ENCODE measurements at regions not wholly inside any gene's neighbourhood (a gene's known extent, or its start where the extent isn't known, plus 50 kb on each side); places are given as distances from the start of the nearest gene placed in this dataset.

- Mint-ChIP-seq H3K4me1 (ENCODE audit: low read depth, unreplicated experiment) (peaks cover 4% of the 10 kb centered on the region), H3K27me3 (ENCODE audit: unreplicated experiment) (peaks cover 1% of the 10 kb centered on the region), H3K4me3 (ENCODE audit: unreplicated experiment) (no peak overlapping the region), H3K27ac (ENCODE audit: unreplicated experiment) (no peak overlapping the region), H3K9me3 (ENCODE audit: unreplicated experiment) (no peaks in the 10 kb centered on the region), H3K36me3 (ENCODE audit: unreplicated experiment) (no peaks in the 10 kb centered on the region)
- TF ChIP-seq CTCF (IDR thresholded peaks at IDR 0.05; ENCODE audit: partially characterized antibody, unreplicated experiment), result no peak
- DNase-seq, result no peak
Observed at GRCh38 chr6:156262014-156262413, 515.2 kb upstream of the ARID1B start.

- H3K4me3 Mint-ChIP-seq (ENCODE audit: unreplicated experiment), result no peak overlapping the region
- H3K36me3 Mint-ChIP-seq (ENCODE audit: unreplicated experiment), result no peaks in the 10 kb centered on the region
- H3K27me3 Mint-ChIP-seq (ENCODE audit: unreplicated experiment), result peaks cover 1% of the 10 kb centered on the region
- DNase-seq, result no peak
- no peak overlapping the region for H3K27ac Mint-ChIP-seq (ENCODE audit: unreplicated experiment)
- no peak for TF ChIP-seq CTCF (IDR thresholded peaks at IDR 0.05; ENCODE audit: partially characterized antibody, unreplicated experiment)
- H3K9me3 Mint-ChIP-seq (ENCODE audit: unreplicated experiment), result no peaks in the 10 kb centered on the region
- H3K4me1 Mint-ChIP-seq (ENCODE audit: low read depth, unreplicated experiment), result peaks cover 4% of the 10 kb centered on the region
Observed at GRCh38 chr6:156260815-156261214, 516.4 kb upstream of the ARID1B start.

GRCh38 chr6:156258981-156259380 is 518.2 kb upstream of the ARID1B start:
- peaks cover 4% of the 10 kb centered on the region for H3K4me1 Mint-ChIP-seq (ENCODE audit: low read depth, unreplicated experiment)
- no peaks in the 10 kb centered on the region for H3K9me3 Mint-ChIP-seq (ENCODE audit: unreplicated experiment)
- H3K4me3 Mint-ChIP-seq (ENCODE audit: unreplicated experiment), result no peak overlapping the region
- H3K27me3 Mint-ChIP-seq (ENCODE audit: unreplicated experiment), result peaks cover 1% of the 10 kb centered on the region
- H3K27ac Mint-ChIP-seq (ENCODE audit: unreplicated experiment), result no peak overlapping the region
- TF ChIP-seq CTCF (IDR thresholded peaks at IDR 0.05; ENCODE audit: partially characterized antibody, unreplicated experiment), result no peak
- no peaks in the 10 kb centered on the region for H3K36me3 Mint-ChIP-seq (ENCODE audit: unreplicated experiment)
- DNase-seq, result no peak

- peaks cover 2% of the 10 kb centered on the region for H3K9me3 Mint-ChIP-seq (ENCODE audit: unreplicated experiment)
- no peak for DNase-seq
- H3K27ac Mint-ChIP-seq (ENCODE audit: unreplicated experiment), result no peak overlapping the region
- H3K27me3 Mint-ChIP-seq (ENCODE audit: unreplicated experiment), result peaks cover 4% of the 10 kb centered on the region
- no peaks in the 10 kb centered on the region for H3K36me3 Mint-ChIP-seq (ENCODE audit: unreplicated experiment)
- TF ChIP-seq CTCF (IDR thresholded peaks at IDR 0.05; ENCODE audit: partially characterized antibody, unreplicated experiment), result no peak
- peaks cover 3% of the 10 kb centered on the region for H3K4me1 Mint-ChIP-seq (ENCODE audit: low read depth, unreplicated experiment)
- H3K4me3 Mint-ChIP-seq (ENCODE audit: unreplicated experiment), result no peak overlapping the region
Observed at GRCh38 chr6:156256161-156256560, 521.0 kb upstream of the ARID1B start.

- Mint-ChIP-seq H3K9me3 (ENCODE audit: unreplicated experiment) (peaks cover 2% of the 10 kb centered on the region), H3K27me3 (ENCODE audit: unreplicated experiment) (peaks cover 4% of the 10 kb centered on the region), H3K4me3 (ENCODE audit: unreplicated experiment) (no peak overlapping the region), H3K36me3 (ENCODE audit: unreplicated experiment) (no peaks in the 10 kb centered on the region), H3K4me1 (ENCODE audit: low read depth, unreplicated experiment) (no peaks in the 10 kb centered on the region), H3K27ac (ENCODE audit: unreplicated experiment) (no peak overlapping the region)
- TF ChIP-seq CTCF (IDR thresholded peaks at IDR 0.05; ENCODE audit: partially characterized antibody, unreplicated experiment), result no peak
- DNase-seq, result no peak
Observed at GRCh38 chr6:156254240-156254639, 522.9 kb upstream of the ARID1B start.
